ENCODE measurements at regions not wholly inside any gene's neighbourhood (a gene's known extent, or its start where the extent isn't known, plus 50 kb on each side); places are given as distances from the start of the nearest gene placed in this dataset.

GRCh38 chr1:10888791-10889649, 92.6 kb upstream of the CASZ1 start:
- TF ChIP-seq CTCF (IDR thresholded peaks at IDR 0.05) = no peak
- Histone ChIP-seq H3K4me1 (no peaks in the 10 kb centered on the region), H3K27me3 (no peaks in the 10 kb centered on the region), H3K9me3 (no peaks in the 10 kb centered on the region), H3K36me3 (no peaks in the 10 kb centered on the region), H3K4me3 (no peak overlapping the region), H3K27ac (no peak overlapping the region)
- intact Hi-C loops (cut with DNase I) = no loop called here
- DNase-seq (ENCODE audit: low spot score in 2 of 2) = no peak

DNA sequence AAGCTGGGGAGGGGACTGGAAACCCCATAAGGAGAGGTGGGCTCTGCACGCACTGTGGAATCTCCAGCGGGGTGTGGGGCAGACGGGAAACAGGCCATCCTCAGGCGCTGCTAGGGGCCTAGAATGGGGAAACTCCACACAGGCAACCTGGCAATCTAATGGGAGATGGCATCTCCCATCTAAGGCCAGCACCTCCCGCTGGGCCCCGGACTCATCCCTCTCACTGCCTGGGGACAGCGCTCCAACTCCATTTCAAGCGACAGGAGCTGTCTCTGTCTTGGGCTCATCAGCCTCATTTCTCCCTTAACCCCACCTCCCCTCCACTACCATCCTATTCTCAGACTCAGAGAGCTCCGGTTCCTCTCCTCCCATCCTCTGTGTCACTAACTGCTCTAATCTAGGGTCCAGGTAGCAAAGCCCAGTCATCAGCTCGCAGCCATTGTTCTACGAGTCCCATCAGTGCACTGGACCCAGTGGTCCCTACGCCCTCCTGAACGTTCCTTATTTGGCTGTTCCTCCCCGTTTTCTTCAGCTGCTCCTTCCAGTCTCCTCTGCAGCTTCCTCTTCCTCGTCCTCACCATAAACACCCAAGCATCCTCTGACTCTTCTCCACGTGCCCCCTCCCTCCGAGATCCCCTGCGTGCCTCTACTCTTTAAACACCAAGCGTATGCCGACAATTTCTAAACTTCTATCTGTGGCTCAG, 93.4 kb upstream of the CASZ1 start:
- no peaks in the 10 kb centered on the region for H3K27me3 ChIP-seq
- TF ChIP-seq CTCF (IDR thresholded peaks at IDR 0.05) = no peak
- no peak overlapping the region for H3K4me3 ChIP-seq
- DNase-seq (ENCODE audit: low spot score in 2 of 2) = no peak
- no peaks in the 10 kb centered on the region for H3K36me3 ChIP-seq
- no peaks in the 10 kb centered on the region for H3K4me1 ChIP-seq
- H3K9me3 ChIP-seq = no peaks in the 10 kb centered on the region
- H3K27ac ChIP-seq = no peak overlapping the region
- intact Hi-C loops (cut with DNase I) = no loop called here

- H3K4me3 ChIP-seq = no peak overlapping the region
- DNase-seq (ENCODE audit: low spot score in 2 of 2) = no peak
- intact Hi-C loops (cut with DNase I) = no loop called here
- no peaks in the 10 kb centered on the region for H3K27me3 ChIP-seq
- no peak overlapping the region for H3K27ac ChIP-seq
- no peaks in the 10 kb centered on the region for H3K4me1 ChIP-seq
- no peaks in the 10 kb centered on the region for H3K36me3 ChIP-seq
- no peaks in the 10 kb centered on the region for H3K9me3 ChIP-seq
- no peak for TF ChIP-seq CTCF (IDR thresholded peaks at IDR 0.05)
These were observed 94.1 kb upstream of the CASZ1 start for GRCh38 chr1:10890491-10891071.

GRCh38 chr1:10891091-10891490, 94.6 kb upstream of the CASZ1 start:
- Histone ChIP-seq H3K4me3 (no peak overlapping the region), H3K27me3 (no peaks in the 10 kb centered on the region), H3K4me1 (no peaks in the 10 kb centered on the region), H3K9me3 (no peaks in the 10 kb centered on the region), H3K27ac (no peak overlapping the region), H3K36me3 (no peaks in the 10 kb centered on the region)
- TF ChIP-seq CTCF (IDR thresholded peaks at IDR 0.05) = no peak
- no peak for DNase-seq (ENCODE audit: low spot score in 2 of 2)
- intact Hi-C loops (cut with DNase I) = no loop called here

DNA sequence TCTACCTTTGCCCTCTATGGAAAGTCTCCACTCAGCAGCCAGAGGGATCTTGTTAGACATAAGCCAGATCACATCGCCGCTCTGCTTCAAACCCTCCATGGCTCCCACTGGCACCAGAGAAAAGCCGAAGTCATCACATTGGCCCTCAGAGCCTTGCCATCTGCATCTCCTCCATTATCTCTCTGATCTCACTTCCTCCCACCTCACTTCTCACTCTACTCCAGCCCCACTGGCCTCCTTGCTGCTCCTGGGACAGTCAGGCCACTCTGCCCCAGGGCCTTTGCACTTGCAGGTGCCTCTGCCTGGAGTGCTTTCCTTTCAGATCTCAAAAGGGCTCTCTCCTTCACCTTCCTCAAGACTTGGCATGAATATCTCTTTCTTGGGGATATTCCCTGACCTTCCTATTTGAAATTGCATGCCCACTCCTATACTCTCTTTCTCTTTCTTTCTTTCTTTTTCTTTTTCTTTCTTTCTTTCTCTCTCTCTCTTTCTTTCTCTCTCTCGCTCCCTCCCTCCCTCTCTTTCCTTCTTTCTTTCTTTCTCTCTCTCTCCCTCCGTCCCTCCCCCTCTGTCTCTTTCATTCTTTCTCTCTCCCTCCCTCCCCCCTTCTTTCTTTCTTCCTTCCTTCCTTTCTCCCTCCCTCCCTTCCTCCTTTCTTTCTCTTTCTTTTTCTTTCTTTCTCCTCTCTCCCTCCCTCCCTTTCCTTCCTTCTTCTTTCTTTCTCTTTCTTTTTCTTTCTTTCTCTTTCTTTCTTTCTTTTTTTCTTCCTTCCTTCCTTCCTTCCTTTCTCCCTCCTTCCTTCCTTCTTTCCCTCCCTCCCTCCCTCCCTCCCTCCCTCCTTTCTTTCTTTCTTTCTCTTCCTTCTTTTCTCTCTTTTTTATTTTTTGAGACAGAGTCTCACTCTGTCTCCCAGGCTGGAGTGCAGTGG, 96.0 kb upstream of the CASZ1 start:
- no peak for DNase-seq (ENCODE audit: low spot score in 2 of 2)
- Histone ChIP-seq H3K9me3 (no peaks in the 10 kb centered on the region), H3K4me1 (no peaks in the 10 kb centered on the region), H3K36me3 (no peaks in the 10 kb centered on the region), H3K27me3 (no peaks in the 10 kb centered on the region), H3K27ac (no peak overlapping the region), H3K4me3 (no peak overlapping the region)
- intact Hi-C loops (cut with DNase I) = no loop called here
- no peak for TF ChIP-seq CTCF (IDR thresholded peaks at IDR 0.05)
